ENCODE measurements at regions not wholly inside any gene's neighbourhood (a gene's known extent, or its start where the extent isn't known, plus 50 kb on each side); places are given as distances from the start of the nearest gene placed in this dataset.
"Not testable (repeated sequence)": the region's sequence is repeated elsewhere in the genome, so short reads cannot be mapped to it uniquely, and the experiment has no call there.

- TF ChIP-seq EZH2 (IDR thresholded peaks at IDR 0.05); POLR2AphosphoS5 (IDR thresholded peaks at IDR 0.05; ENCODE audit: borderline replicate concordance, low read depth, low read length): not testable (repeated sequence)
Observed at GRCh38 chr22:49698616-49699015, 129.1 kb downstream of the BRD1 start.
